ENCODE measurements at regions not wholly inside any gene's neighbourhood (a gene's known extent, or its start where the extent isn't known, plus 50 kb on each side); places are given as distances from the start of the nearest gene placed in this dataset.

DNA sequence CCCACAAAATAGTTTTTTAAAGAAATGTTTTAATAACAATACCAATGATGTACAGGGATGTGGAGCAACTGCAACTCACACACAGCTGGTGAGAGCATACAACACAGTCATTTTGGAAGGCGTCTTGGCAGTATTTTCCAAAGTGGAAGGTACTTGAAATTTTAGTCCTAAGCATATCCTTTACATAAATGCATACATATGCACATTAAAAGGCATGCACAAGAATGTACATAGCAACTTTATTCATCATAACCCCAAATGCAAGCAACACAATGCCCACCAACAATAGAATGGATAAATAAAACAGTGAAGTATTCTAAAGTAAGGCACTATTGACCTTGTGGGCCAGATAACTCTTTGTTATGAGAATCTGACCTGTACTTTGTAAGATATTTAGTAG, 310.1 kb upstream of the ADGRL2 start:
- no peak for TF ChIP-seq BRCA1 (IDR thresholded peaks at IDR 0.05; ENCODE audit: low read depth, low read length)
- no peak for TF ChIP-seq POLR2AphosphoS5 (IDR thresholded peaks at IDR 0.05; ENCODE audit: low read depth, low read length)
- TF ChIP-seq, protein P1, sequence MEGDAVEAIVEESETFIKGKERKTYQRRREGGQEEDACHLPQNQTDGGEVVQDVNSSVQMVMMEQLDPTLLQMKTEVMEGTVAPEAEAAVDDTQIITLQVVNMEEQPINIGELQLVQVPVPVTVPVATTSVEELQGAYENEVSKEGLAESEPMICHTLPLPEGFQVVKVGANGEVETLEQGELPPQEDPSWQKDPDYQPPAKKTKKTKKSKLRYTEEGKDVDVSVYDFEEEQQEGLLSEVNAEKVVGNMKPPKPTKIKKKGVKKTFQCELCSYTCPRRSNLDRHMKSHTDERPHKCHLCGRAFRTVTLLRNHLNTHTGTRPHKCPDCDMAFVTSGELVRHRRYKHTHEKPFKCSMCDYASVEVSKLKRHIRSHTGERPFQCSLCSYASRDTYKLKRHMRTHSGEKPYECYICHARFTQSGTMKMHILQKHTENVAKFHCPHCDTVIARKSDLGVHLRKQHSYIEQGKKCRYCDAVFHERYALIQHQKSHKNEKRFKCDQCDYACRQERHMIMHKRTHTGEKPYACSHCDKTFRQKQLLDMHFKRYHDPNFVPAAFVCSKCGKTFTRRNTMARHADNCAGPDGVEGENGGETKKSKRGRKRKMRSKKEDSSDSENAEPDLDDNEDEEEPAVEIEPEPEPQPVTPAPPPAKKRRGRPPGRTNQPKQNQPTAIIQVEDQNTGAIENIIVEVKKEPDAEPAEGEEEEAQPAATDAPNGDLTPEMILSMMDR (IDR thresholded peaks at IDR 0.05; ENCODE audit: control extremely low read depth in 1 of 3, insufficient read depth in 1 of 3, low read depth in 1 of 3, low read length in 3 of 3) = no peak
- TF ChIP-seq SP4 (IDR thresholded peaks at IDR 0.05; ENCODE audit: low read length) = no peak
- TF ChIP-seq, protein P2, sequence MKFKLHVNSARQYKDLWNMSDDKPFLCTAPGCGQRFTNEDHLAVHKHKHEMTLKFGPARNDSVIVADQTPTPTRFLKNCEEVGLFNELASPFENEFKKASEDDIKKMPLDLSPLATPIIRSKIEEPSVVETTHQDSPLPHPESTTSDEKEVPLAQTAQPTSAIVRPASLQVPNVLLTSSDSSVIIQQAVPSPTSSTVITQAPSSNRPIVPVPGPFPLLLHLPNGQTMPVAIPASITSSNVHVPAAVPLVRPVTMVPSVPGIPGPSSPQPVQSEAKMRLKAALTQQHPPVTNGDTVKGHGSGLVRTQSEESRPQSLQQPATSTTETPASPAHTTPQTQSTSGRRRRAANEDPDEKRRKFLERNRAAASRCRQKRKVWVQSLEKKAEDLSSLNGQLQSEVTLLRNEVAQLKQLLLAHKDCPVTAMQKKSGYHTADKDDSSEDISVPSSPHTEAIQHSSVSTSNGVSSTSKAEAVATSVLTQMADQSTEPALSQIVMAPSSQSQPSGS (IDR thresholded peaks at IDR 0.05; ENCODE audit: low read length) = no peak
- no peak for TF ChIP-seq TAF7 (optimal IDR thresholded peaks at IDR 0.05; ENCODE audit: borderline replicate concordance, low read depth, low read length)
- no peak for TF ChIP-seq TBP (IDR thresholded peaks at IDR 0.05; ENCODE audit: low read depth, low read length)
- TF ChIP-seq POLR2A (IDR thresholded peaks at IDR 0.05; ENCODE audit: control extremely low read depth in 1 of 2, low read depth in 2 of 2, low read length in 2 of 2) = no peak
- no peak for TF ChIP-seq CBX5 (IDR thresholded peaks at IDR 0.05; ENCODE audit: low read depth, low read length)
- no peak for TF ChIP-seq SIX5 (IDR thresholded peaks at IDR 0.05; ENCODE audit: low read depth, low read length)
- no peak for TF ChIP-seq CHD2 (IDR thresholded peaks at IDR 0.05; ENCODE audit: low read length)

All from H1 (cell line).